ENCODE measurements at regions not wholly inside any gene's neighbourhood (a gene's known extent, or its start where the extent isn't known, plus 50 kb on each side); places are given as distances from the start of the nearest gene placed in this dataset.

DNA sequence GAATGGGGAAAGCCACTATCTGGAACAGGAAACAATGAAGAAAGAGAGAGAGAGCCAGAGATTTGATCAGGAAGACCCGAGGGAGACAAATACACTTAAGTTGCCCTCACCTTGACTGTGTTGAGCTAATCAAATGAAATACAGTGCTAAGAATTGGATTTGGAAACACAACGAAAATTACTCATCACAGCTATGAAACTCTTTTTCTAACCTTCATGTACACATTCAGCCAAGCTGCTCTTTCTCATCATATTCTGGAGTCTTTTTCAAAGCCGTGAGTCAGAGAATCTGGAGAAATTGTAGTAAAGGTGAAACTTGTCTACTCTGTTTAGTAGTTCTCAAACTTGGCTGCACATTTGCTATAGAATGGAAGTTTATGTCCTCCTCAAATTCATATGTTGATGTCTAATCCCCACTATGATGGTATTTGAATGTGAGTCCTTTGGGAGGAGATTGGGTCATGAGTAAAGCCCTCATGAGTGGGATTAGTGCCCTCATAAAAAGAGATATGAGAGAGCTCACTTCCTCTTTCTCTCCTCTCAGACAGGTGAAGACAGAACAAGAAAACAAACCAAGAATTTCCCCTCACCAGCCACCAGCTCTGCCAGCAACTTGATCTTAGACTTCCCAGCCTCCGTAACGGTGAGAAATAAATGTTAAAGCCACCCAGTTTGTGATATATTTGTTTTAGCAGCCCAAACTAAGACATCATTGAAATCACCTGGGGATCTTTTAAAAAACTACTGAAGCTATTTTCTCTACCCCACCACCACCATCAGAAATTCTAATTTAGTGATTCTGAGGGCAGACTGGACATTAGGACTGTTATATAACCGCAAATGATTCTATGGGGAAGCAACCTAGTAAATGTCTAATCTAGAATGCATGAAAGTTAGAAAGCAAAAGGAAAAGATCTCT is 143.6 kb upstream of the GRM7 start:
- Histone ChIP-seq H3K27me3 (ENCODE audit: insufficient read depth, low read length) (no peaks in the 10 kb centered on the region), H3K79me2 (ENCODE audit: insufficient read depth, low read length) (no peaks in the 10 kb centered on the region), H3K4me2 (ENCODE audit: low read length) (no peak overlapping the region), H2AFZ (ENCODE audit: low read depth, low read length) (no peak overlapping the region), H3K4me1 (ENCODE audit: insufficient read depth, low read length) (no peaks in the 10 kb centered on the region), H4K20me1 (ENCODE audit: insufficient read depth, low read length) (no peaks in the 10 kb centered on the region), H3K36me3 (ENCODE audit: insufficient read depth, low read length) (no peaks in the 10 kb centered on the region), H3K9me3 (ENCODE audit: insufficient read depth, low read depth, low read length) (no peaks in the 10 kb centered on the region), H3K27ac (ENCODE audit: low read depth, low read length) (no peak overlapping the region), H3K9ac (ENCODE audit: low read length) (no peak overlapping the region), H3K4me3 (ENCODE audit: insufficient read depth, low read depth, low read length) (no peak overlapping the region)
- no peak overlapping the region for H3K4me3 Mint-ChIP-seq (ENCODE audit: unreplicated experiment)
- peaks cover 4% of the 10 kb centered on the region for H3K4me1 Mint-ChIP-seq (ENCODE audit: low read depth, unreplicated experiment)
- H3K36me3 Mint-ChIP-seq (ENCODE audit: low read depth, unreplicated experiment) = no peaks in the 10 kb centered on the region
- peaks cover 4% of the 10 kb centered on the region for H3K9me3 Mint-ChIP-seq (ENCODE audit: unreplicated experiment)
- TF ChIP-seq, protein P1, sequence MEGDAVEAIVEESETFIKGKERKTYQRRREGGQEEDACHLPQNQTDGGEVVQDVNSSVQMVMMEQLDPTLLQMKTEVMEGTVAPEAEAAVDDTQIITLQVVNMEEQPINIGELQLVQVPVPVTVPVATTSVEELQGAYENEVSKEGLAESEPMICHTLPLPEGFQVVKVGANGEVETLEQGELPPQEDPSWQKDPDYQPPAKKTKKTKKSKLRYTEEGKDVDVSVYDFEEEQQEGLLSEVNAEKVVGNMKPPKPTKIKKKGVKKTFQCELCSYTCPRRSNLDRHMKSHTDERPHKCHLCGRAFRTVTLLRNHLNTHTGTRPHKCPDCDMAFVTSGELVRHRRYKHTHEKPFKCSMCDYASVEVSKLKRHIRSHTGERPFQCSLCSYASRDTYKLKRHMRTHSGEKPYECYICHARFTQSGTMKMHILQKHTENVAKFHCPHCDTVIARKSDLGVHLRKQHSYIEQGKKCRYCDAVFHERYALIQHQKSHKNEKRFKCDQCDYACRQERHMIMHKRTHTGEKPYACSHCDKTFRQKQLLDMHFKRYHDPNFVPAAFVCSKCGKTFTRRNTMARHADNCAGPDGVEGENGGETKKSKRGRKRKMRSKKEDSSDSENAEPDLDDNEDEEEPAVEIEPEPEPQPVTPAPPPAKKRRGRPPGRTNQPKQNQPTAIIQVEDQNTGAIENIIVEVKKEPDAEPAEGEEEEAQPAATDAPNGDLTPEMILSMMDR (IDR thresholded peaks at IDR 0.05; ENCODE audit: insufficient read depth, low read depth, low read length) = no peak
- no peaks in the 10 kb centered on the region for H3K27me3 Mint-ChIP-seq (ENCODE audit: low read depth, unreplicated experiment)
- H3K27ac Mint-ChIP-seq (ENCODE audit: unreplicated experiment) = no peak overlapping the region
- DNase-seq (ENCODE audit: low read depth) (no peak), FAIRE-seq (no peak)

DNA sequence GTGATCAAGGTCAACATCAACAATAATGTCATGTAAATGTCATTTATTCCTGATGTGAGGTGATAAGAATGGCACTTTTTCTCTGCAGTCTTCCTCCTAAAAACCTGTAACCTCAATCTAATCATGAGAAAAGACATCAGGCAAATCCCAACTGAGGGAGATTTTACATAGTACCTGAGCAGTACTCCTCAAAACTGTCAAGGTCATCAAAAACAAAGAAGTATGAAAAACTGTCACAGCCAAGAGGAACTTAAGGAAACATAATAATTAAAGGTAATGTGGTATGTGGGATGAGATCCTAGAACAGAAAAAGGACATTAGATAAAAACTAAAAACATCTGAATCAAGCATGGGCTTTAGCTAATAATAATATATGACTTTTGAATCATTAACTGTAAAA is 140.9 kb upstream of the GRM7 start:
- H3K4me1 ChIP-seq (ENCODE audit: insufficient read depth, low read length) = no peaks in the 10 kb centered on the region
- no peaks in the 10 kb centered on the region for H3K27me3 ChIP-seq (ENCODE audit: insufficient read depth, low read length)
- no peak overlapping the region for H3K4me3 ChIP-seq (ENCODE audit: insufficient read depth, low read depth, low read length)
- no peaks in the 10 kb centered on the region for H3K9me3 ChIP-seq (ENCODE audit: insufficient read depth, low read depth, low read length)
- H4K20me1 ChIP-seq (ENCODE audit: insufficient read depth, low read length) = no peaks in the 10 kb centered on the region
- no peak overlapping the region for H3K9ac ChIP-seq (ENCODE audit: low read length)
- no peaks in the 10 kb centered on the region for H3K36me3 ChIP-seq (ENCODE audit: insufficient read depth, low read length)
- no peak overlapping the region for H3K27ac Mint-ChIP-seq (ENCODE audit: unreplicated experiment)
- H3K4me1 Mint-ChIP-seq (ENCODE audit: low read depth, unreplicated experiment) = peaks cover 4% of the 10 kb centered on the region
- no peak overlapping the region for H3K27ac ChIP-seq (ENCODE audit: low read depth, low read length)
- FAIRE-seq (no peak), DNase-seq (ENCODE audit: low read depth) (no peak)
- H2AFZ ChIP-seq (ENCODE audit: low read depth, low read length) = no peak overlapping the region
- no peak overlapping the region for H3K4me2 ChIP-seq (ENCODE audit: low read length)
- no peaks in the 10 kb centered on the region for H3K79me2 ChIP-seq (ENCODE audit: insufficient read depth, low read length)
- H3K36me3 Mint-ChIP-seq (ENCODE audit: low read depth, unreplicated experiment) = no peaks in the 10 kb centered on the region
- peaks cover 4% of the 10 kb centered on the region for H3K9me3 Mint-ChIP-seq (ENCODE audit: unreplicated experiment)
- TF ChIP-seq, protein P1 (IDR thresholded peaks at IDR 0.05; ENCODE audit: insufficient read depth, low read depth, low read length) = no peak
- TF ChIP-seq EZH2 (IDR thresholded peaks at IDR 0.05; ENCODE audit: insufficient read depth, low read length) = no peak
- H3K27me3 Mint-ChIP-seq (ENCODE audit: low read depth, unreplicated experiment) = no peaks in the 10 kb centered on the region
- H3K4me3 Mint-ChIP-seq (ENCODE audit: unreplicated experiment) = no peak overlapping the region

DNA sequence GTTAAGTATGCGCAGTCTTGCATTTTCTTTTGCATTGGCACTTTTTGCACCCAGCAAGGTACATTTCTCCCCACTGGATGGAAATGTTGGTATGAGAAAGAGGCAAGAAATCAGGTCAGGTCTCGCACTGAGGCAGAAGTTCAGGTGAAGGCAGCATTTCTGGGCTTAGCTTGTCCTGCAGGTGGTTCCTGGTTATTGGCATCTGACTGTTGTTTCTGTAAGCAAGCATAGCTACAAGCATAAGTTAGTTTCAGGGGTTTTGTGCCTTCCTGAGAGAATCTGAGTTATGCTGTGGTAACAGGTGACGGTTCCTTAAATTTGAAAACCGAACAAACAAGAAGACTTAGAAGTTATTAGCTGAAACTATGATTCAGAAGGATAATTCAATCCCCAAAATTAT is 139.4 kb upstream of the GRM7 start:
- H3K27ac ChIP-seq (ENCODE audit: low read depth, low read length) = no peak overlapping the region
- no peaks in the 10 kb centered on the region for H3K27me3 ChIP-seq (ENCODE audit: insufficient read depth, low read length)
- Mint-ChIP-seq H3K9me3 (ENCODE audit: unreplicated experiment) (peaks cover 4% of the 10 kb centered on the region), H3K36me3 (ENCODE audit: low read depth, unreplicated experiment) (no peaks in the 10 kb centered on the region), H3K4me1 (ENCODE audit: low read depth, unreplicated experiment) (peaks cover 4% of the 10 kb centered on the region), H3K27me3 (ENCODE audit: low read depth, unreplicated experiment) (no peaks in the 10 kb centered on the region), H3K4me3 (ENCODE audit: unreplicated experiment) (no peak overlapping the region), H3K27ac (ENCODE audit: unreplicated experiment) (no peak overlapping the region)
- H4K20me1 ChIP-seq (ENCODE audit: insufficient read depth, low read length) = no peaks in the 10 kb centered on the region
- H3K36me3 ChIP-seq (ENCODE audit: insufficient read depth, low read length) = no peaks in the 10 kb centered on the region
- no peaks in the 10 kb centered on the region for H3K79me2 ChIP-seq (ENCODE audit: insufficient read depth, low read length)
- TF ChIP-seq EZH2 (IDR thresholded peaks at IDR 0.05; ENCODE audit: insufficient read depth, low read length) = no peak
- TF ChIP-seq, protein P1 (IDR thresholded peaks at IDR 0.05; ENCODE audit: insufficient read depth, low read depth, low read length) = no peak
- DNase-seq (ENCODE audit: low read depth) (no peak), FAIRE-seq (no peak)
- no peak overlapping the region for H3K4me2 ChIP-seq (ENCODE audit: low read length)
- H3K4me1 ChIP-seq (ENCODE audit: insufficient read depth, low read length) = no peaks in the 10 kb centered on the region
- no peak overlapping the region for H2AFZ ChIP-seq (ENCODE audit: low read depth, low read length)
- H3K9me3 ChIP-seq (ENCODE audit: insufficient read depth, low read depth, low read length) = no peaks in the 10 kb centered on the region
- no peak overlapping the region for H3K4me3 ChIP-seq (ENCODE audit: insufficient read depth, low read depth, low read length)
- no peak overlapping the region for H3K9ac ChIP-seq (ENCODE audit: low read length)
